OCI-LY3 (cell line): ENCODE measurements at regions not wholly inside any gene's neighbourhood (a gene's known extent, or its start where the extent isn't known, plus 50 kb on each side); places are given as distances from the start of the nearest gene placed in this dataset.

Source experiments
- EZH2phosphoT487 ChIP-seq: fragments of 200-600 bp; shearing (Covaris generic); IDR thresholded peaks from 2 replicates; pipeline ENCODE4 v1.6.1; 2018; ENCODE audit warnings: antibody characterized with exemption, mixed run types, low read depth
- TF ChIP-seq, protein P1 (sequence below): fragments of 200-600, 300-600 bp; sonication (generic); IDR thresholded peaks from 2 replicates; pipeline ENCODE4 v1.5.1; 2014; ENCODE audit warnings: antibody characterized with exemption, low read length, low read depth

- TF ChIP-seq, protein P1, sequence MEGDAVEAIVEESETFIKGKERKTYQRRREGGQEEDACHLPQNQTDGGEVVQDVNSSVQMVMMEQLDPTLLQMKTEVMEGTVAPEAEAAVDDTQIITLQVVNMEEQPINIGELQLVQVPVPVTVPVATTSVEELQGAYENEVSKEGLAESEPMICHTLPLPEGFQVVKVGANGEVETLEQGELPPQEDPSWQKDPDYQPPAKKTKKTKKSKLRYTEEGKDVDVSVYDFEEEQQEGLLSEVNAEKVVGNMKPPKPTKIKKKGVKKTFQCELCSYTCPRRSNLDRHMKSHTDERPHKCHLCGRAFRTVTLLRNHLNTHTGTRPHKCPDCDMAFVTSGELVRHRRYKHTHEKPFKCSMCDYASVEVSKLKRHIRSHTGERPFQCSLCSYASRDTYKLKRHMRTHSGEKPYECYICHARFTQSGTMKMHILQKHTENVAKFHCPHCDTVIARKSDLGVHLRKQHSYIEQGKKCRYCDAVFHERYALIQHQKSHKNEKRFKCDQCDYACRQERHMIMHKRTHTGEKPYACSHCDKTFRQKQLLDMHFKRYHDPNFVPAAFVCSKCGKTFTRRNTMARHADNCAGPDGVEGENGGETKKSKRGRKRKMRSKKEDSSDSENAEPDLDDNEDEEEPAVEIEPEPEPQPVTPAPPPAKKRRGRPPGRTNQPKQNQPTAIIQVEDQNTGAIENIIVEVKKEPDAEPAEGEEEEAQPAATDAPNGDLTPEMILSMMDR = no peak
- TF ChIP-seq EZH2phosphoT487 = no peak
Measured at GRCh38 chr6:43964659-43965570, 162.3 kb downstream of the MRPL14 start.
